IPS DF 6.9 (cell line): ENCODE measurements at regions not wholly inside any gene's neighbourhood (a gene's known extent, or its start where the extent isn't known, plus 50 kb on each side); places are given as distances from the start of the nearest gene placed in this dataset.

Source experiments
- DNase-seq: peaks from one replicate; pipeline ENCODE4 v3.0.0-alpha.2; 2013; ENCODE audit warnings: low read depth, low spot score
- H3K27ac ChIP-seq: one replicate; pipeline ENCODE4 v1.5.1; 2013; ENCODE audit warnings: low read length, control low read depth
- H3K27me3 ChIP-seq: 2 replicates; pipeline ENCODE4 v1.6.1; 2013; ENCODE audit warnings: mild to moderate bottlenecking, low read length; ENCODE audit not compliant: control insufficient read depth, insufficient read depth
- H3K36me3 ChIP-seq: 2 replicates; pipeline ENCODE4 v1.6.1; 2013; ENCODE audit warnings: low read length; ENCODE audit not compliant: control insufficient read depth, insufficient read depth
- H3K4me1 ChIP-seq: 2 replicates; pipeline ENCODE4 v1.6.1; 2013; ENCODE audit warnings: low read length; ENCODE audit not compliant: control insufficient read depth, insufficient read depth
- H3K4me3 ChIP-seq: 2 replicates; pipeline ENCODE4 v1.5.1; 2013; ENCODE audit warnings: mild to moderate bottlenecking, low read length
- H3K9me3 ChIP-seq: 2 replicates; pipeline ENCODE4 v1.6.1; 2013; ENCODE audit warnings: low read length, inconsistent platforms; ENCODE audit not compliant: control insufficient read depth, insufficient read depth
- WGBS: extraction: QIAGEN DNeasy Blood & Tissue Kit; methylation state at CpG from one replicate; pipeline ENCODE4 v1.1.7; 2013; ENCODE audit warnings: mixed read lengths, missing lambda C conversion rate; ENCODE audit not compliant: insufficient read length, insufficient coverage; 5-methylcytosine and 5-hydroxymethylcytosine counted together

DNA sequence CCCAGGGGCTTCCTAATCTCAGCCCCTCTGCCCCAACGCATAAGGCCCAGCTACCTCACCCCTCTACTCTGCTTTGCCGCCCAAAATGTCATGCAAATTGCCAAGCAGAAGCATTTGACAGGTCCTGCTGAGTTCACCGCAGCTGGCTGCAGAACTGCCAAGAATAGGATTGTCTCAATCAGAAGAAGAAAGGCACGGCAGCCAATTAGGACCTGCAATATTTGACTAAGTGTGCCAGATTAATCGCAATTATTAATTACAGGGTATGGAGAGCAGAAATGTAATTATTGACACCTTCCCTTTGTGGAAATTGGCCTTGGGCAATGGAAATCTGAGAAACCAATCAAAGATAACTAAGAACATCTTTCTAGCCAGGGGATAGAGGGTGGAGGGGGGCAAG, 318.6 kb downstream of the LRFN2 start:
- no peaks in the 10 kb centered on the region for H3K27me3 ChIP-seq
- H3K36me3 ChIP-seq, result no peaks in the 10 kb centered on the region
- H3K4me3 ChIP-seq, result no peak overlapping the region
- H3K9me3 ChIP-seq, result no peaks in the 10 kb centered on the region
- 0 out of 2 replicates have a peak, but pooled peaks cover 4% of the 10 kb centered on the region for H3K4me1 ChIP-seq
- DNase-seq, result no peak
- H3K27ac ChIP-seq, result no peak overlapping the region
- WGBS, result no CpG with 5 or more reads among the region's 5 CpGs

DNA sequence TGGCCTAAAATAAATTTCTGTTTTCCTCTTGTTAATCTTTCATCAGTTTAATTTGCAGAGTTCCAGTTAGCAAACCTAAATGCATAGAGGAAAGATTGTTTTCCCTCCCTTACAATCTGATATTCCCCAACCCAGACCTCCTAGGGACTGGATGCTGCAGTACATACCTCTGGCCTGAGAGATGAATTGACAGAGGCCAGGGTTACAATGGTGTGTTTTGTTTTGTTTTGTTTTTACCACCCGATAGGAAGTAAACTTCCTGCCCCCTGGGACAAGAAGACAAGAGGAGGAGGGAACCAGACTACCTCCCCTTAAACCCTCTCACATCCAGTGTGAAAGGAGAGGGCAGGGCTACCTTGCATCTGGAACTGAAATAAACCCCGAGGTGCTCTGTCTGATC, 319.0 kb downstream of the LRFN2 start:
- Histone ChIP-seq H3K36me3 (no peaks in the 10 kb centered on the region), H3K27me3 (no peaks in the 10 kb centered on the region), H3K4me3 (no peak overlapping the region), H3K9me3 (no peaks in the 10 kb centered on the region), H3K27ac (no peak overlapping the region), H3K4me1 (0 out of 2 replicates have a peak, but pooled peaks cover 4% of the 10 kb centered on the region)
- no CpG with 5 or more reads among the region's 2 CpGs for WGBS
- no peak for DNase-seq

DNA sequence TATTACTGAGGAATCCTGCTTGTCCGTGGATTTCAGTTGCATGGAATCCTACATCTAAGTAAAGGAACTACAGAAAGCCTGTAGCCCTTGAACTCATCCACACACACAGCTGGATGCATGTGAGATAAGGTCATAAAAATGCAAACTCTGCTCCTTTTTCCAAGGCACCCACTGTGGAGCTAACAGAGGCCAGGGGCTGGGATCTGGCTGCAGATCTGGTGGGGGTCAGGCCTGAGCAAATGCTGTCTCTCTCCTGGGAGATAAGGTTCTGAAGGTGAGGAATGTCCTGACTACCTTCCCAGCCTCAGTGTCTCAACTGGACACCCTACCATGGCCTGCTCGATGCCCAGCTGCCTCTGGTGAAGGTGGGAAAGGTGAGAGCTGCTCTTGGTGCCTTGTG, 321.5 kb downstream of the LRFN2 start:
- H3K4me1 ChIP-seq, result 0 out of 2 replicates have a peak, but pooled peaks cover 4% of the 10 kb centered on the region
- no peak for DNase-seq
- no peaks in the 10 kb centered on the region for H3K27me3 ChIP-seq
- H3K36me3 ChIP-seq, result no peaks in the 10 kb centered on the region
- WGBS, result no CpG with 5 or more reads among the region's 2 CpGs
- no peak overlapping the region for H3K4me3 ChIP-seq
- no peaks in the 10 kb centered on the region for H3K9me3 ChIP-seq
- H3K27ac ChIP-seq, result no peak overlapping the region

DNA sequence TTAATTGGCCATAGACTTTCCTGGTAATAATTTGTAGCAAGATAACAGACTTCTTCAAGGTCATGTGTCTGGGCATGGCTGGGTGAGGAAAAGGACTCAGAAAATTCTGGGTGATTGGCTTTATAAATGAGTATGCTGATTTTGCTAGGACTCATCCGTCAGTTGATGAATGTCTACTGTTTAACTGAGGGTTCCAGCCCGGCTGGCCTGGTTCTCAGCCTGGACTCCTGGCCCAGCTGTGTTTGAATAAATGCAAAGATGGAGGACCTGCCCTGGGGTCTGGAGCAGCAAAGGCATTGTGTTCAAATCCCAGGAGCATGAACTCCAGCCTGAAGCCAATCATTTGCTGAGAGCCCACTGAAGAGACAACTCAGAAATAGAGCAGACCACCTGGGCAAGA, 323.2 kb downstream of the LRFN2 start:
- Histone ChIP-seq H3K9me3 (no peaks in the 10 kb centered on the region), H3K27me3 (no peaks in the 10 kb centered on the region), H3K27ac (no peak overlapping the region), H3K4me3 (no peak overlapping the region), H3K36me3 (no peaks in the 10 kb centered on the region), H3K4me1 (0 out of 2 replicates have a peak, but pooled peaks cover 4% of the 10 kb centered on the region)
- no peak for DNase-seq
- WGBS, result no CpG with 5 or more reads among the region's 2 CpGs

DNA sequence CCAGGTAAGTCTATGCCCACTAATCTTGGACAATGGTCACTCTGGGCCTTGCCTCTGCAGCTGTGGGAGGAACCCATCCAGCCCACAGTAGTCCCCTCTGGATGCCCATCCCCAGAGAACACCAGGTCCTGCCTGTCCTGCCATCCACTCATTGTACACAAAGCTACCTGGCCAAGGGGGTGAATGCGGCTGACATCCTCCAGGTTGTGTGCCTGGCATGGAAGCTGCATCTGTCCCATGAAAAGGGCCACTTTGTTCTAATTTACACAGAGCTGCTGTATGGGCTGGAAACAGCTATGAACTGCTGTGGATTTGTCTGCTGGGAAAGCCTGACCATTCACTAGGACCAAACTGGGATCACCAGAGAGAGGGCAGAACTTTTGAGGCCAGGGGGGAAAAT, 324.8 kb downstream of the LRFN2 start:
- DNase-seq, result no peak
- H3K4me1 ChIP-seq, result no peaks in the 10 kb centered on the region; the same call in 1 of the 2 replicates
- WGBS, result no CpG with 5 or more reads among the region's 1 CpG
- no peak overlapping the region for H3K4me3 ChIP-seq
- H3K27me3 ChIP-seq, result no peaks in the 10 kb centered on the region
- H3K9me3 ChIP-seq, result no peaks in the 10 kb centered on the region
- H3K27ac ChIP-seq, result no peak overlapping the region
- H3K36me3 ChIP-seq, result no peaks in the 10 kb centered on the region

DNA sequence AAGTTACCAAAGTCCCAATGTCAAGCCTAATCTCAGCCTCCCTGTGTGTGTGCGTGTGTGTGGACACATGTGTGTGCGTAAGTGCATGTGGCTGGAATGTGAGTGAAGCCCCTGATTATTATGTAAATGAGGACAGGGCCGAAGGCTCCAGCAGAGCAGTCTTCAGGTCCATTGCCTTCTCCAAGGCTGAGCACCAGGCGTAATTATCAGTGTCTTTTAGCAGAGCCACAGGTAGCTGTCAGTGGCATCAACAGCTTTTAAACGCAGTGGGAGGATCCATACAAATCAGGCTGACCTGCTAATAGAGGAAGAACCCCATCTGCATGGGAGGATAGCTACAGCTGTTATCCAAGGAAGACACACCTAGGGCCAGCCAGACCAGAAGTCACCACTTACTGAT, 324.3 kb upstream of the MOCS1 start:
- H3K36me3 ChIP-seq, result no peaks in the 10 kb centered on the region
- WGBS, result no CpG with 5 or more reads among the region's 5 CpGs
- no peak for DNase-seq

DNA sequence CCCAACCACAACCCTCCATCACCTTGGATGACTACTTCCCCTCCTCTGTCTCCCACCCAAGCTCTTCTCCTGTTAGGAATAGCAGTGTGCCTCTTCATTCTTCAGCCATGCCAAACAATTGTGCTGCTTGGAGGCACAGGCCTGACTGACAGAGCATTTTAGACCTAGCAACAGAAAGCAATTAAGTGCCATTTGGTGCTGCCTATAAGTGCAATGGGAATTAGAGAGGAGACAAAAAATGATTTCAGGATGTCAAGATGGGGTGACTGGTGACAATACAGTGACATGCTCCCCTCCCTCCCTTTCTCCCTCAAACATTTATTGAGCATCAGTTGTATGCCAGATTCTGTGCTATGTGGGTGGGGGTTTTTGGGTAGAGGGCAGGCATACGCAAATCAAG, 322.6 kb upstream of the MOCS1 start:
- no peaks in the 10 kb centered on the region for H3K36me3 ChIP-seq
- no peak for DNase-seq
- no peaks in the 10 kb centered on the region; the same call in 1 of the 2 replicates for H3K4me1 ChIP-seq

More for the DNA sequence above, 324.3 kb upstream of the MOCS1 start:
- Histone ChIP-seq H3K4me1 (no peaks in the 10 kb centered on the region; the same call in 1 of the 2 replicates), H3K27me3 (no peaks in the 10 kb centered on the region), H3K27ac (no peak overlapping the region), H3K4me3 (no peak overlapping the region), H3K9me3 (no peaks in the 10 kb centered on the region)

DNA sequence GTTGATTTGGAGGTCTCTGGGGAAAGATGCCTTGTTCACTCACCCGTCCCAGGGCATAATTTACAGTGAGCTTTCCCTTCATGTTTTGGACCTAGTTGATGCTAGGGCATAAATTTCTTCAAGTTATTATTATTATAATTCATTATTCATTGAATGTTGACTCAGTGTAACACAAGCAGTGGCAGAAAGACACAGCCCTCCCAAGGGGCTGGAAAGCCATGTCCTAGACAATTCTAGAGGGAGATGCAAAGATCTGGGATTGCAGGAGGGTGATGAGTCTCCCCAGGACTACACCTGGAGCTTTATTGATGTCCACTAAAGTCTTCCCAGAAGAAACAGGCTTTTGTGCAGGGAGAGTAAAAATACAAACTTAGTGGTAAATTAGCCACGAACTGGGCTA, 322.0 kb upstream of the MOCS1 start:
- H3K4me1 ChIP-seq, result no peaks in the 10 kb centered on the region; the same call in 1 of the 2 replicates
- no CpG with 5 or more reads among the region's 2 CpGs for WGBS
- no peaks in the 10 kb centered on the region for H3K9me3 ChIP-seq
- H3K36me3 ChIP-seq, result no peaks in the 10 kb centered on the region
- no peak overlapping the region for H3K27ac ChIP-seq
- H3K27me3 ChIP-seq, result no peaks in the 10 kb centered on the region
- H3K4me3 ChIP-seq, result no peak overlapping the region
- DNase-seq, result no peak

More for the DNA sequence above, 322.6 kb upstream of the MOCS1 start:
- no peak overlapping the region for H3K4me3 ChIP-seq
- H3K27ac ChIP-seq, result no peak overlapping the region
- H3K9me3 ChIP-seq, result no peaks in the 10 kb centered on the region
- WGBS, result no CpG with 5 or more reads among the region's 1 CpG
- no peaks in the 10 kb centered on the region for H3K27me3 ChIP-seq

DNA sequence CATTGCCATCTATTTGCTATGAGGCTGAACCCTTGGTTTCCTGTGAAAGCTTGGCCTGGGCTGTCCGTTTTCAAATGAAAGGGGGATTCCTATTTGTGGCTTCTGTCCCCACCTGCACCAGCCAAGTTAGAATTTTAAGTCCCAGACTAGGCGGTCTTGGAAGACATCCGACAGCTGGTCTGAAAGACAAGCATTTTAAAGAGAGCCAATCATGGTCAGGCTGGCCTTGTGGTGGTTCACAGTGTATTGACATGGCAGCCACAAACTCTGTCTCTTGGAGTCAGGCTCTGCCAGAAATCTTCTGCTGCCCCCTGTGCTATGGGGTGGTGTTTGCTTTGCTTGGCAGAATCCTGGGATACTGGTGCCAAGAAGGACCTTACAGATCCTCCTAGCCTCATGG, 319.2 kb upstream of the MOCS1 start:
- Histone ChIP-seq H3K27ac (no peak overlapping the region), H3K36me3 (no peaks in the 10 kb centered on the region), H3K4me3 (no peak overlapping the region), H3K4me1 (no peaks in the 10 kb centered on the region), H3K9me3 (no peaks in the 10 kb centered on the region), H3K27me3 (no peaks in the 10 kb centered on the region)
- DNase-seq, result no peak
- no CpG with 5 or more reads among the region's 3 CpGs for WGBS

DNA sequence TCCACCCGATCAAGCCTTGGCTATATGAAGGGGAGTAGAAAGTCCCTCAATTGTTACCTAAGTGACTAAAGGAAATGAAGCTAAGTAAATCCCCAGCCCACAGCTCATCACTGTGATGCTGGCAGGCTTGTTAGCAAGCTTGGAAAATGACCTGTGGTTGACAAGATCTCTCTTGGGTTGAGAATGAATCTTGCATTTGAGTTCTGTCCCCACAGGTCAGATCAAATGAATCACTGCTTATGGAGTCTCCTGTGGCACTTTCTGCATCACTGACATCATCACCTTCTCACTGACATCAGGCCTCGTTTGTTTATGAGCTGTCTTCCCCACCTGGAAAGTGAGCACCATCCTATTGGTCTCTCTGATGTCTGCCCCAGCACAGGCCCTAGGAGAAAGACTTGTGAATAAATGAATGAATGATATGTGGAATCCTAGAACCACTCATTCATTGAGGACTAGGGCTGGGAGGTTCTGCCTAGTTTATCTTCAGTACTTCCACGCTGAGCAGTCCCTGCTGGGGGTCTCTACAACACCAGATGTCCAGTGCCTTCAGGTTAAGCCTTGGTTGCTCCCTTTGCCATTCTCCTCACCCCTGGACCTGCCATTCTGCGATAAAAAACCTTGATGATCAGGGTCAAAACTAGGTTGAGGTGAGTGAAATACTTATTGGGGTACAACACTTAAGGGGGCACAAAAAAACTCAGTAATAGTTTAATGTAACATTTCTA, 318.4 kb upstream of the MOCS1 start:
- H3K9me3 ChIP-seq, result no peaks in the 10 kb centered on the region
- no peak overlapping the region for H3K4me3 ChIP-seq
- H3K27ac ChIP-seq, result no peak overlapping the region
- H3K36me3 ChIP-seq, result no peaks in the 10 kb centered on the region
- no peaks in the 10 kb centered on the region for H3K27me3 ChIP-seq
- no CpG with 5 or more reads among the region's 4 CpGs for WGBS
- H3K4me1 ChIP-seq, result no peaks in the 10 kb centered on the region
- no peak for DNase-seq
